K562 (cell line): ENCODE measurements at regions not wholly inside any gene's neighbourhood (a gene's known extent, or its start where the extent isn't known, plus 50 kb on each side); places are given as distances from the start of the nearest gene placed in this dataset.

ENCODE experiments used
- ATAC-seq: fragments of 200-7000 bp; cut with Tn5 transposase; 3 replicates; pipeline ENCODE4 v1.9.1; 2020; ENCODE audit warnings: moderate library complexity
- BruUV-seq: library from RNA; stranded (reverse); fragments of 400-500 nt; replicated peaks from 2 replicates; lab custom pipeline; 2021; lab: Mats Ljungman, UMichigan
- CTCF ChIA-PET: fragments of 300-600 bp; formaldehyde crosslinking; extraction: SDS; loops from one replicate; lab custom pipeline; 2021; ENCODE audit warnings: low intra/inter-chr PET ratio; lab: Yijun Ruan, JAX
- POLR2A ChIA-PET: fragments of 300-600, 350-650 bp; sonication (Branson Sonifier 250); formaldehyde crosslinking; extraction: SDS; loops from one replicate; lab custom pipeline; 2021; ENCODE audit warnings: antibody characterized with exemption, inconsistent platforms; lab: Yijun Ruan, JAX
- DNase-seq, 4 experiments: peaks; one replicate each; pipeline versions ENCODE4 v3.0.0 to v3.0.0-alpha.2; 2011 to 2018; ENCODE audit warnings: low spot score in 3 of 4, mixed read lengths in 3 of 4; ENCODE audit errors: extremely low read depth in 1 of 4
- FAIRE-seq: peaks from 2 replicates; lab custom pipeline; 2011; peaks lifted over from hg19 to GRCh38; lab: Jason Lieb, UNC
- H2AFZ ChIP-seq: 2 replicates; pipeline ENCODE4 v1.6.0; 2011; ENCODE audit warnings: low read depth, low read length, control low read depth, inconsistent platforms
- H3K27ac ChIP-seq: fragments of 200-600 bp; 3 replicates; pipeline ENCODE4 v1.8.0; 2011; ENCODE audit warnings: low read depth, mild to moderate bottlenecking, control low read depth, inconsistent platforms, low read length, moderate library complexity, mixed read lengths; ENCODE audit errors: extremely low read depth
- H3K27me3 ChIP-seq, 2 experiments: fragments of 300-600 bp in 1 of 2; 2 replicates in 1 of 2; 3 replicates in 1 of 2; pipeline versions ENCODE4 v1.6.0 to v1.8.0; 2011; ENCODE audit warnings: inconsistent platforms in 2 of 2, low read length in 2 of 2, mild to moderate bottlenecking in 1 of 2, mixed read lengths in 1 of 2, moderate library complexity in 1 of 2; ENCODE audit not compliant: control insufficient read depth in 2 of 2, insufficient read depth in 2 of 2
- H3K36me3 ChIP-seq: fragments of 300-600 bp; 3 replicates; pipeline ENCODE4 v1.8.0; 2011; ENCODE audit warnings: mild to moderate bottlenecking, low read length, inconsistent platforms; ENCODE audit not compliant: control insufficient read depth, insufficient read depth
- H3K4me1 ChIP-seq, 2 experiments: fragments of 200-600 bp in 1 of 2; replicated peaks in 1 of 2; 2 replicates in 1 of 2; 3 replicates in 1 of 2; pipeline versions ENCODE4 v1.5.1 to v1.8.0; 2011; ENCODE audit warnings: inconsistent platforms in 2 of 2, low read length in 2 of 2, mild to moderate bottlenecking in 1 of 2, mixed read lengths in 1 of 2, moderate library complexity in 1 of 2; ENCODE audit not compliant: control insufficient read depth in 2 of 2, insufficient read depth in 2 of 2
- H3K4me2 ChIP-seq: 2 replicates; pipeline ENCODE4 v1.6.1; 2011; ENCODE audit warnings: low read length, control low read depth, inconsistent platforms, mixed read lengths; ENCODE audit not compliant: insufficient read depth
- H3K4me3 ChIP-seq: fragments of 200-600 bp; sonication (generic), shearing (Covaris generic); 2 replicates; pipeline ENCODE4 v1.5.1; 2016; ENCODE audit warnings: control low read depth, inconsistent platforms
- H3K79me2 ChIP-seq: fragments of 200-600 bp; 3 replicates; pipeline ENCODE4 v1.8.0; 2011; ENCODE audit warnings: low read length, inconsistent platforms; ENCODE audit not compliant: control insufficient read depth, insufficient read depth
- H3K9ac ChIP-seq, 2 experiments: 2 replicates each; pipeline versions ENCODE4 v1.6.0 to v1.6.1; 2011; ENCODE audit warnings: low read depth in 2 of 2, low read length in 2 of 2, control low read depth in 1 of 2, inconsistent platforms in 1 of 2, mild to moderate bottlenecking in 1 of 2, mixed read lengths in 1 of 2; ENCODE audit not compliant: insufficient read depth in 1 of 2
- H3K9me1 ChIP-seq: one replicate; pipeline ENCODE4 v1.6.0; 2011; ENCODE audit warnings: inconsistent platforms, mild to moderate bottlenecking, low read length, moderate library complexity; ENCODE audit not compliant: control insufficient read depth, insufficient read depth
- H3K9me3 ChIP-seq: replicated peaks from 2 replicates; pipeline ENCODE4 v1.5.1; 2011; ENCODE audit warnings: low read depth, low read length, inconsistent platforms; ENCODE audit not compliant: control insufficient read depth, insufficient read depth
- H4K20me1 ChIP-seq: replicated peaks from 2 replicates; pipeline ENCODE4 v1.6.1; 2011; ENCODE audit warnings: low read length, inconsistent platforms, mixed read lengths; ENCODE audit not compliant: control insufficient read depth, insufficient read depth
- MCM5 ChIP-seq: fragments of 450-650 bp; IDR thresholded peaks from 2 replicates; pipeline ENCODE4 v1.6.1; 2016; ENCODE audit warnings: low read depth
- RFX1 ChIP-seq: fragments of 450-650 bp; IDR thresholded peaks from 2 replicates; pipeline ENCODE4 v1.6.1; 2016; ENCODE audit warnings: mild to moderate bottlenecking, moderate library complexity
- ZFP36 ChIP-seq: fragments of 150-350 bp; IDR thresholded peaks from 2 replicates; pipeline ENCODE4 v1.6.1; 2018; ENCODE audit warnings: low read length, low read depth; ENCODE audit not compliant: partially characterized antibody
- WGBS: fragments of 100-300 bp; shearing (Covaris generic); methylation state at CpG from one replicate; pipeline ENCODE4 v1.1.6; 2016; ENCODE audit warnings: low coverage, mixed read lengths; ENCODE audit not compliant: insufficient coverage; ENCODE audit errors: missing lambda C conversion rate; 5-methylcytosine and 5-hydroxymethylcytosine counted together
- in situ Hi-C: fragments of 300-500 bp; cut with MboI; formaldehyde crosslinking; loops from 4 replicates; pipeline ENCODE4 v1.15.0; 2018; ENCODE audit warnings: inconsistent platforms, mixed read lengths
- intact Hi-C: fragments of 100-400 bp; cut with micrococcal nuclease; formaldehyde crosslinking; loops from 2 replicates; pipeline ENCODE4 v1.14.2; 2022
- TF ChIP-seq, protein P1 (sequence below): IDR thresholded peaks from 2 replicates; pipeline ENCODE4 v1.6.1; 2011; ENCODE audit warnings: borderline replicate concordance, low read depth, mild to moderate bottlenecking, moderate library complexity, low read length; ENCODE audit not compliant: insufficient read depth, poor library complexity, severe bottlenecking

DNA sequence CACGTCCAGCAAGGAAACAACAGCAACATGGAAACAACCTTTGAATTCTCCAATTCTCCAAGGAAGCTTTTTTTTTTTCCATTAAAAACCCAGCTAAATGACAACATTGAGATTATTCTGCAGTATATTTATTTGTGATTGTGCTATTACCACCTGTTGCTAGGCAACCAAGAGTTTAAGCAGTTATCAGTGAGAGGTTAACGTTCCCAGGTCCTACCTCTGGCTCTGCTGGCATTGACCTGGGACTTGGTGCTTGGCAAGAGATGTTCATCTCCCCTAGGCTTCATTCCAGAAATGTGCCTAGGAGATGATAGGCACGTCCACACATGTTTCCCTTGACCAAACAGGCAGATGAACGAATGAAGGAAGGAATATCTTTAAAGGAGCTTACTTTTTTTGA is 157.0 kb downstream of the TDRD15 start:
- Histone ChIP-seq H3K4me1 (peaks cover 4 to 6% of the 10 kb centered on the region in 2 experiments; a peak in 3 of 5 replicates), H3K9ac (no peak overlapping the region), H3K27ac (no peak overlapping the region), H3K79me2 (no peaks in the 10 kb centered on the region), H3K9me1 (no peaks in the 10 kb centered on the region), H3K36me3 (no peaks in the 10 kb centered on the region), H4K20me1 (no peaks in the 10 kb centered on the region), H3K9me3 (no peaks in the 10 kb centered on the region), H2AFZ (no peak overlapping the region), H3K4me3 (no peak overlapping the region), H3K4me2 (no peak overlapping the region), H3K27me3 (no peaks in the 10 kb centered on the region)
- TF ChIP-seq ZFP36, result no peak
- TF ChIP-seq MCM5, result no peak
- TF ChIP-seq RFX1, result peak; percentile 82
- 16% methylated on average over 4 of the region's 4 CpGs for WGBS
- no TSS peak for BruUV-seq
- ATAC-seq (no peak), DNase-seq (no peak), FAIRE-seq (no peak)
- in situ Hi-C loops, result no loop called here
- ChIA-PET CTCF (no interaction called here), POLR2A (interaction anchor here (1.8 kb wide), 1 partner anchor 10 kb away, joined by 7 read pairs; no protein-coding TSS in a partner anchor)
- intact Hi-C loops, result no loop called here

- ATAC-seq (no peak), FAIRE-seq (no peak), DNase-seq (no peak)
- in situ Hi-C loops (no loop called here), intact Hi-C loops (no loop called here)
- no peaks in the 10 kb centered on the region for H3K36me3 ChIP-seq
- H4K20me1 ChIP-seq, result no peaks in the 10 kb centered on the region
- POLR2A ChIA-PET, result no interaction called here
- BruUV-seq, result no TSS peak
- no peaks in the 10 kb centered on the region for H3K27me3 ChIP-seq
- no peak overlapping the region for H3K4me2 ChIP-seq
- H2AFZ ChIP-seq, result no peak overlapping the region
- no peak overlapping the region for H3K27ac ChIP-seq
- TF ChIP-seq, protein P1, sequence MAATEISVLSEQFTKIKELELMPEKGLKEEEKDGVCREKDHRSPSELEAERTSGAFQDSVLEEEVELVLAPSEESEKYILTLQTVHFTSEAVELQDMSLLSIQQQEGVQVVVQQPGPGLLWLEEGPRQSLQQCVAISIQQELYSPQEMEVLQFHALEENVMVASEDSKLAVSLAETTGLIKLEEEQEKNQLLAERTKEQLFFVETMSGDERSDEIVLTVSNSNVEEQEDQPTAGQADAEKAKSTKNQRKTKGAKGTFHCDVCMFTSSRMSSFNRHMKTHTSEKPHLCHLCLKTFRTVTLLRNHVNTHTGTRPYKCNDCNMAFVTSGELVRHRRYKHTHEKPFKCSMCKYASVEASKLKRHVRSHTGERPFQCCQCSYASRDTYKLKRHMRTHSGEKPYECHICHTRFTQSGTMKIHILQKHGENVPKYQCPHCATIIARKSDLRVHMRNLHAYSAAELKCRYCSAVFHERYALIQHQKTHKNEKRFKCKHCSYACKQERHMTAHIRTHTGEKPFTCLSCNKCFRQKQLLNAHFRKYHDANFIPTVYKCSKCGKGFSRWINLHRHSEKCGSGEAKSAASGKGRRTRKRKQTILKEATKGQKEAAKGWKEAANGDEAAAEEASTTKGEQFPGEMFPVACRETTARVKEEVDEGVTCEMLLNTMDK, result no peak
- no peaks in the 10 kb centered on the region for H3K9me1 ChIP-seq
- H3K4me3 ChIP-seq, result no peak overlapping the region
- H3K9me3 ChIP-seq, result no peaks in the 10 kb centered on the region
- no peak overlapping the region for H3K9ac ChIP-seq
- H3K4me1 ChIP-seq, result peaks cover 0 to 10% of the 10 kb centered on the region in 2 experiments; a peak in 3 of 5 replicates
- H3K79me2 ChIP-seq, result no peaks in the 10 kb centered on the region
- CTCF ChIA-PET, result no interaction called here
Observed at GRCh38 chr2:21281384-21281783, 157.6 kb downstream of the TDRD15 start.
